SIG-M5 treated with dmso at 0.1 percent for 504 hours (cell line): ENCODE measurements at regions not wholly inside any gene's neighbourhood (a gene's known extent, or its start where the extent isn't known, plus 50 kb on each side); places are given as distances from the start of the nearest gene placed in this dataset.

Experiments
- DNase-seq: peaks from one replicate; lab custom pipeline; 2025; ENCODE audit not compliant: unreplicated experiment; lab: John Stamatoyannopoulos, UW

DNA sequence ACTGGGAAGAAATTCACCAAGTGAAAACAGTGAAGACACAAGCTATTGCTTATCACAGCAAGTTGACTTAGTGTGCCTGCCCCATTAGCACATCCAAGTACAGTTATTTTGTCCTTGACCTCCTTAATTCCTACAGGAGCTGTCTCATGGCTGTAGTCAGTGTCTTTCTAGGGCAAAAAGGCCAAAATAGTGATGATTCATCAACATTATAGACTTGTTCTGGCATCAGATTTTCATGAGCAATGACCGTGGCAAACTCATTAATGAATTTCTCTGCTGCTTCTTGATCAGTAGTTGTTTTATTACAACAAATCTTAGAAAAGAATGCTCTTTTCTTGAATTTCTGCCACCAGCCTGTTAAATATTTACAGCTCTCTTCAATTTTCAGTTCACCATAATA lies 1169.3 kb upstream of the DDX18 start:
- DNase-seq, result no peak

DNA sequence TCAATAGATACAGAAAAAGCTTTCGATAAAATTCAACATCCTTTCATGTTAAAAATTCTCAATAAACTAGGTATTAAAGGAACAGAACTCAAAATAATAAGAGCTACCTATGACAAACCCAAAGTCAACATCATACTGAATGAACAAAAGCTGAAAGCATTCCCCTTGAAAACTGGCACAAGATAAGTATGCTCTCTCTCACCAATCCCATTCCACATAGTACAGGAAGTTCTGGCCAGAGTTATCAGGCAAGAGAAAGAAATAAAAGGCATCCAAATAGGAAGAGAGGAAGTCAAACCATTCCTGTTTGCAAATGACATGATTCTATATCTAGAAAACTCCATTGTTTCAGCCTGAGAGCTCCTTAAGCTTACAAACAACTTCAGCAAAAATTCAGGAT lies 1145.8 kb upstream of the DDX18 start:
- DNase-seq, result no peak

DNA sequence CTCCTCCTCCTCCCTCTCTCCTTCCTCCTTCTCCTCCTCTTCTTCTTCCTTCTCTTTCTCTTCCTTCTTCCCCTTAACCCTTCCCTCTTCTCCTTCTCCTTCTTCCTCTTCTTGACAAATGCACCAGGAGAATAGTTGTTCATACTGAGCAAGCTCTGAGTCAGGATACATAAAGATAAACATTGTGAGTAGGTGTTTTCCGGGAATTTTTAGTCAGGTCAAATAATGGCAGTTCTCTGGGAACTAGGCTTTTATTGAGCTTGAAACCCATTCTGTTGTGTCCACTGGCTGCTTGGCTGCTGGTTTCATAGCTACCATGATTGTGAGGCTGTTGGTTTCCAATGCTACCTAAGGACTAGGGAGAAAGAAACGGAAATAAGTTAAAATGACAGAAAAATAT lies 1144.7 kb upstream of the DDX18 start:
- DNase-seq, result no peak

DNA sequence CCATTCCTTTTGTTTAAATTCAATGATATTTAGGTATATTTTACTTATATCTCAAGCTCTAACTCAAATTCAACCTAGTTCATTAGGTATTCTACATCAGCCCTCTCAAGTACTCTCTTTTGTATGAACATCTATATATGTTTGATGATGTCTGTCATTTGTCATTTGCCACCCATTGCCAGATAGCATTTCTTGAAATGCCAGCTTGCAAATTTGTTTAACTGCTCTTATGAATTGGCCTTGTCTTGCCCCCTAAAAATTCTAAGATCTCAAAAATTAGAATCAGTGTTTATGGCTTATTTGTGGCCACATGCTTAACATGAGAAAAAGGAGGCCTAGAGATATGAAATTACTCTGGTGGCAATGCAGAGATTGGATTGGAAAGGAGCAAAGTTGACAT lies 1140.3 kb upstream of the DDX18 start:
- no peak for DNase-seq

DNA sequence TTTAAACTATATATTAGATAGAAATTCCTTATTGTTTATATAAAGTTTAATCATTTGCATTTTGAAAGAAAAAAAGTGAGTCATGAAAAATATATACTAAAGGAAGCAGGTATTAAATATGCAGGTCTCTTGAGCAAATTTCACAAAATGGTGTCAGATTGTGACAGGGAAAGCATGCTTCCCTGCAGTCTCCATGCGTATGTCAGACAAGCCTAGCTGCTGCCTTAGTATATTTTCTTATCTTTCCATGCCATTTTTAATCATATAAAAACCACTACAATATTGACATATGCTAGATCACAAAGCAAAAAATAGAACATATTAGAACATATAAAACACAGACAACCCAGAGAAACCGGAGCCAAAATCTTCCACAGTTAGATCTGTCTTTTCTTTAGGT lies 1137.7 kb upstream of the DDX18 start:
- no peak for DNase-seq

DNA sequence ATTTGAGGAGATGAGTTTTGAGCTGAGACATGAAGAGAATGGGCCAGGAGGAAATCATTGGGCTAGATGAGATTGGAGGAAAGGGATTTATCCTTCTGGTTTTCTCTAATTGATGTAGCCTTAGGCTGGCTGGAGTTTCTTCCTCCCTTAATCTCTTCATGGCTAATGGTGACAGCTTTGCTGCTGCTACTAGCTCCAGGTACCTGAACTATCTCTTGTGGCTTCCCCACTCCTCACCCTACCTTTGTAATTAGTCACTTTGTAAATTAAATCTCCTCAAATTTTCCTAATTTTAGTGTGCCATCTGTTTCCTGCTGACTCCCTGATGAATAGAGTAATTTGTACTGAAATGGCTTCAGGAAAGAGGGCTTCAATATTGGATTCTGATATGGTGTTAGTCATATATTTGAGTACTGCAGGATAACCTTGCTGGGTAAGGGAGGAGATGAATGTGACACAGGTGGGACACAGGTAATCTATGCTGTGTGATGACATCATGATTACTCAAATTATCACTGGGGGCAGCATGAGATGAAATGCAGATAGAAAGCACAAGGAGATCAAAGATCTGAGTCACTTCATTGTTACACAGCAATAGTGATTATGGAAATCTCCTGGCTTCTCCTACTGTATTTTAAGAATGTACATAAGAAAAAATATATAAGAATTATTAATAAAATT lies 1134.1 kb upstream of the DDX18 start:
- DNase-seq, result no peak

DNA sequence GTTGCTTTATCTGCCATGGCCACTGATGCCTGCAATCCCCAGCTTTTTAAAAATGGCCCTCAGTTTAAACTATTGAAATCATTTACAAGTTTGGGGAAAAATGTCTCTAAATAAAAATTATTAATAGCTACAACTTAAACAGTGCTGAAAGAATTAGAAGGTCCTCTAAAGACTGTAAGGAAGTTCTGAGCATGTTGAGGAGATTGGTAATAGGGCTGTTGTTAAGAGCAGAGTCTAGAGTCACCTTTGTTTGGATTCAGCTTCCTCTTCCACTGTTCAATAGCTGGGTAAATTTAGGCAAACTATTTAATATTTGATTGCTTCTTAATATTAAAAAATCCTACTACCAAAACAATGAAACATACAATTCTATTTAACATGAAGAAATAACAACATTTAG lies 1127.1 kb upstream of the DDX18 start:
- no peak for DNase-seq

DNA sequence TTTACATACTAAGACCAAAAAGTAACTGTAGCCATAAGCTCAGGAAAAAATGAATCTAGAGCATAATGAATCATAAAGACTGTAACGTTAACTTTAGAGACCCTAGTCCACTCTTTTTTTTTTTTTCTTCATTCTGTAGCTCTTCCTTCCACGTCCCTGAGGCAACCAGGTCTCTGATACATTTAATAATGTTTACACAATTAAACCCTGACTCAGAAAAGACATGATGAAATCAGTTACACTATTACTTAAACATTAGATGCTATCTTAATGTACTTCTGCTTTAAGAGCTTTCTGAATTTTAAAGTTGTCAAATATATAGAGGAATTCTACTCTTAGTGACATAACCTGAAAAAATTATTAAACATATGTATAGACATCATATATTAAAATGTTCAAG lies 1121.5 kb upstream of the DDX18 start:
- DNase-seq, result no peak

DNA sequence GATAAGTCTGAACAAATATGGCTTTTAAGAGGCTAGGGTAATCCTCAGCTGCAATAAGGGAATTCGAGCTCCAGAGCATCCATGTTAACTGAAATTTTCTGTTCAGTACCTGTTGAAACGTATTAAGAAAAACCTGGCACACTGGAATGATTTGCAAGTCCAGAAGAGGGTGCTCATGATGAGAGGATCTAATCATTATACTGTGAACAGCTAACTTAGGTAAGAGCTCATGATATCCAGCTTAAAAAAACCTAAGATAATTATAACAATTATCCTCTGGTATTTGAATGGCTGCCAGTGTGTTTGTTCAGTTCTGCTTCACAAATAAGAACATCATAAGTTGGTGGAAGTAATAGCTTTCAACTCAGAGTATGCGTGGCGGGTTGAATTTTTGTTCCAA lies 1118.3 kb upstream of the DDX18 start:
- DNase-seq, result no peak

DNA sequence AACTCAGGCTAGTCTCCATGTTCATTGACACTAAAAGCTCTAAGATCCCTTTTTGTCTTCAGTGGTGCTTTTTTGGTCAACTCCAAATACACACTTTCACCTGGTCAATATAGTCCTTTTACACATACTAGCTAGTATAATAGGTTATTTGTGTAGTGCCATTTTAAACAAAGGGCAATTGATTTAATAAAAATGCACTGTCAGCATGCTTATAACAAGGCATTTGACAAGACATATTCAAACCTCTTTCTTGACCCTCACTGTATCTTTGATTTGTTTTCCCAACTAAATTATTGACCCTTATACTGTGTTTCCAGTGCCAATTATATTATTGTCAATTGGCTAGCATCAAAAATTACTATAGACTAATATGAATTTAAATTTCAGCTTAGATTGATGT lies 1117.6 kb upstream of the DDX18 start:
- no peak for DNase-seq

DNA sequence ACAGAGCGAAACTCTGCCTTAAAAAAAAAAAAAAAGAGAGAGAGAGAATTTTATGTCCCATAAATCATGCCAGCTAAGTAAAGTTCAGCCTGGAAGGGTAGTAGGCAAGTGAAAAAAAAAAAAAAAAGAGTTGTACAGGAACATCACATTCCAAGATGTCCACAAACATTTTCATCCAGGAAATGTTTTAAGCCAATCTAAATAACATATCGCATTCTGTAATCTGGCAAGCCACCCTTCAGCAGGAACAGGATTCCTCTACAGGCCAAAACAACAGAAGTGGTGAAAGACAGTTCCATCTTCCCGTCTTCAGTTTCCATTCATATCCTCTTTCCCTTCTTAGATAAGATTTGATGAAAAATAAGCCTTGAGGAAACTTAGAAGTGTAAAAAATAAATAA lies 1108.1 kb upstream of the DDX18 start:
- DNase-seq, result no peak

DNA sequence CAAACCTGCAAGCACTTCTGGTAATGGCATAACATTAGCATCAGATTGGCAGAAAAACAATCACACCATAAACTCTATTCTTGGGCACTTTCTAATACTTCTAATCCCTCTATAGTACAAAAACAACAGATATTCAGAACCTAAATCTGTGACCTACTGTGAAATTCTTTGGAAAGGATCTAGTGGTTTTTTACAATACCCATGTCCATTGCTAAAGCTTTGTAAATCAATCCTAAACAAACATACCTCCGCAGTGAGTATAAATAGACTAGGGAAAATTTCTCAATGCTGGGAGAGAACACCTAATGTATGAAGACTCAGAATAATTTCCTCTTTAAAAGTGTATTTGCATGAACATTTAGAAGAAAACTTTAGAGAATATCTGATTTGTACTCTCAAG lies 1098.5 kb upstream of the DDX18 start:
- DNase-seq, result no peak

DNA sequence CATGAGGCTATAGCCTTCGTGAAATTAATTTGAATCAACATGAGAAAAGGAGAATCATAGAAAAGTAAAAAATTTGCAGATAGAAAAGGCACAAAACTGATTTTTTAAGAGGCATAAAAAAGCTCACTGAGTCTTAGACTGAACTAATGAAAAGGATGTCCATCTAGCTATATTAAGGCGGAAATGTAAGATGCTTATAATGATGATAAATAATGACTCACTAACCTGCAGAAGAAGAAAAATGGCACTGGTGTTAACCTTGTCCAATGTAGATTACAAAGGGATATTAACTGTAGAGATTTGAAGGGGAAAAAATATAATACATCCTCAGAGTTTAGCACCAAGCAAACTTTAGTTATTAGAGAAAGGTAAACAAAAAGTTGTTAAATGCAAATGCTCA lies 1098.0 kb upstream of the DDX18 start:
- DNase-seq, result no peak

DNA sequence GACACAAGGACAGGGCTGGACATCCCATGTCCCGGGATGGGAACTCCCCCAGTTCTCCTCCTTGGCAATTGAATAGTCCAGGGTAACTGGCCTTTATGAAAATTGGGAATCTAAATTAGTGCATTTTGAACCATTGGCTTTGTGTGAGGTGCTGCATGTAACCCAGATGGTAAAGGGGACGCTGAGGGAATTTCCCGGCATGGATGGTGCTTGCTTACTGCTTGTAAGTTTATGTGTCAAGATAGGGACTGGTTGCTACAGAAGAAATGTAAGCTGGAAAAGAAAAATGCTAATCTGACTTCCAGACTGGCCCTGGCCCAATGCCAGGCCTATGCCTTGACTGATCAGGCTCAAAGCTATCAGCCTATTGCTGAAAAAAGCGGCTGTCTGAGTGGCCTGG lies 1096.7 kb upstream of the DDX18 start:
- DNase-seq, result no peak

DNA sequence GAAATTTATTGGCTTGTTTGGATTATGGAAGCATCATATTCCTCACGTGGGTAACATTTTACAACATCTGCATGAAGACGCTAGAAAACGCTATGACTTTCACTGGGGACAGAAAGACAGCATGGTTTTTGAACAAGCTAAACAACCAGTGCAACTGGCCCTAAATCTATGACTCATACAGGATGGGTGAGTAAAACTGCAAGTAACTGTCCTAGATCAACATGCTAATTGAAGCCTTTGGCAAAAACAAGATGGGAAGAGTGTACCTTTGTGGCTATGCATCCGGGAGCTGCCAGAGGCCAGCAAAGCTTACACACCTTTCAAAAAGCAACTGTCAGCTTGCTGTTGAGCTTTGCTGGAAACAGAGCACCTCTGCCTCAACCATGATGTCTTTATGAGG lies 1096.0 kb upstream of the DDX18 start:
- no peak for DNase-seq

DNA sequence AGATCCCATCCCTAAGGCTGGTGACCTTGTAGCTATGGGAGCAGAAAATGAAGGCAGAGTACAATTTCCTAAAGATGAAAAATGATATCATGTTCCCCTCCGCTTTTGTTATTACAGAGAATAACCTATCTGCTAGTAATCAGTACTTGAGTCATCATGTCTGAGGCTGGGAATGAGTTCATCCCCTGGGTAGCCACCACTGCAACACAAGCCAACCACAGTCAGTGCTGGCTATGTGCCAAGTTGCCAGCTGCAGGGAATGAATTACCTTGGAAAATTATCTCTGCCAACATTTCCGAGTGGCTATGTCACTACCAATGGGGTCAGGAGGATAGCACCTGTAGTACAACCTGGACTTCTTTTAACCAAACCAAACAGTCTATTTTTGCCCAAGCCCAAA lies 1094.7 kb upstream of the DDX18 start:
- DNase-seq, result no peak

DNA sequence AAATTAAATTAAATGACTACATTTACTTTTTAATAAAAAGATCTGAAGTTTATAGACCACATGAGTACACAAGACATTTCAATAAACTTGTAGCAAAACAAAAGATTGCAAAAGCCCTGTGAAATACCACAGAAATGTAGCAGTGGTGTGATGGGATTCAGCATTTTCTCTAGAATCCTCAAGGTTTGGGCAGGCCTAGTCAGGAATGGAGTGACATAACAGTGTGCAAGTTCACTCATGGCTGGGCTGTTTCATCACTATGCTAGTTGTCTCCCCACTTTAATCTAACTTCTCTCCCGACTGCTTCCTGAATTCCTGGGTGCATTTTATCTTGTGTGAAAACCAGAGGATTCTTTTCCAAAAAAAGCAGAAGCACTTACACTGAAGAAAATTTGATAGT lies 1089.9 kb upstream of the DDX18 start:
- DNase-seq, result no peak

DNA sequence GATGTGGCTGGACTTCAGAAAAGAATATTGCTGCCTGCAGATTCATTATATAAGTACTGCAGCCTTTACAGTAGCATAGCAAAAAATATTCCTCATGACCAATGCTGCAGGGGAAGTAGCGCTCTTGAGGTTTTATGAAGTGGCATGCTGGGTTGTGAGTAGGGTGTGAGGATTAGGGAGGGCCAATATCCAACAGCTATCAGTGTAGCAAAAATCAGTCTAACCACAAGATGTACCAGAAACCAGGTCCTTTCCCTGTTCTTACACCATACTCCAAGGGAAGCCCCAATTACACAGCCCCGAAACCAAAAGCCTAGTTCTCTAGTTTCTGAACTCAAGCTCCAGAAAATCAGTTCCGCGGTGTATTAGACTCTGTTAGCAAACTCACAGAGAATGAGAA lies 1082.2 kb upstream of the DDX18 start:
- no peak for DNase-seq

DNA sequence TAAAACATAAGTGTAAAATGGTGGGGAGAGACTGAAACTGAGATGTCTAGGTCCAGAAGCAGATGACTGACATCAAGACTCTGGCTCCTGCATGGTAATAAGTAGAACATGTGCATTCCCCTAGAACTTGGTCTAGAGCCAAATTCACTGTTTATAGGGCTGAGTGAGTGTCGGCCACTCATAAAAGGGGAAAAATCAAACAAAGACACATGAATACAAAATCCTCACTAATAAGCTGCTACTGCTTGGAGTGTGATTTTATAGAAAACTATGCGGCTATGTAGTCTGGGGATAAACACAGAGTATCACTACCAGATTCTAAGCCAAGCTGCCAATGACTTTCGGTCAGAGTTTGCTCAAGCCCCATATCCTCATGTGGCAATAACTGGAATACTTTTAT lies 1080.8 kb upstream of the DDX18 start:
- no peak for DNase-seq

DNA sequence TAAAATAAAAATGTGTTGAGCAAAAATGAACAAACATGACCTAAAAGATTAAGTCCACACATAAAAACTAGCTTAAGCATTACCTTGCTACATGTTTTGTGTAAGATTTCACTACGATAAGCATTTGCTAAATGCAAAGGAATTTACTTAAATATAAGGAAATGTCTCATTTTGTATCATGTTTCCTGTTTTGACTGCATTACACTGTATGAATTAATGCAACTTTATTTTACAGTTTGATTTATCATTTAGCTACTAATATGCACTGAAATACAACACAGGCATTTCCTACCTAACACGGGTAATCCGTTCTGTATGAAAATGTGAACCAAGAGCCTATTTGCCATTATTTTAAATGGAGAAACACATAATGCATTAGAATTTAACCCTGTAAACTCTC lies 1076.5 kb upstream of the DDX18 start:
- DNase-seq, result no peak

DNA sequence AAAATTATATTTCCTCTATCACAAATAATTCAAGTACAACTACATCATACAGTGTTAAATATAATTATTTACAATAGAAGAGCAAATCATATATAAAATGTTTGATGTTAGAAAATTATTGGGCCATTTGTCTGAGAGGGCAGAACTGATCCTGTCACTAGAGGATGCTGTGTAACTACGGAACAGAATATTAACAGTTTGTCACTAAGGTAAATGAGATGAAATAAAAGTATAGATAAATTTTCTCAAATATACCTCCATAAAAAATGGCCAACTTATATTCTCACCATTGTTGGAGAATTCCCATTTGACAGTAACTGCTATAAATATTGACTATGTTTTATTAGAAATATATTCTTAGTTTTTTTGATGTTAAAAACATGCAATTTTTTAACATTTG lies 1067.4 kb upstream of the DDX18 start:
- DNase-seq, result no peak

DNA sequence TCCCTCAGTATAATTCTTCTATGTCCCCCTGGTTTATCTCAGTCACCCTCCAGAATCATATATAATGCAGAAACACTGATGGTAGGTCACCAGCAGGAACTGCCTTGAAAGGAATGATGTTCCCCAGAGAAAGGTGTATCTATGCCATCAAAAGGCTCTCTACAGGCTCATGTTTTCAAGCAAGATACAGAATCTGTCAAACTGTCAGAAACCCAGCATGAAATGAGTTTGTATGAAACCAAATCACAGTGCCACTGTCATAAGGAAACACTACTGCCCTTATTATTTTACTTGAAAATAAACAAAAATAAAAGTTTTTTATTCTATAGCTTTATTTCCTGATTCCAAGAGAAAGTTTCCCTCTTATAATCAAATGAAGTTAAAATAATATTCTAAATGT lies 1064.5 kb upstream of the DDX18 start:
- no peak for DNase-seq

DNA sequence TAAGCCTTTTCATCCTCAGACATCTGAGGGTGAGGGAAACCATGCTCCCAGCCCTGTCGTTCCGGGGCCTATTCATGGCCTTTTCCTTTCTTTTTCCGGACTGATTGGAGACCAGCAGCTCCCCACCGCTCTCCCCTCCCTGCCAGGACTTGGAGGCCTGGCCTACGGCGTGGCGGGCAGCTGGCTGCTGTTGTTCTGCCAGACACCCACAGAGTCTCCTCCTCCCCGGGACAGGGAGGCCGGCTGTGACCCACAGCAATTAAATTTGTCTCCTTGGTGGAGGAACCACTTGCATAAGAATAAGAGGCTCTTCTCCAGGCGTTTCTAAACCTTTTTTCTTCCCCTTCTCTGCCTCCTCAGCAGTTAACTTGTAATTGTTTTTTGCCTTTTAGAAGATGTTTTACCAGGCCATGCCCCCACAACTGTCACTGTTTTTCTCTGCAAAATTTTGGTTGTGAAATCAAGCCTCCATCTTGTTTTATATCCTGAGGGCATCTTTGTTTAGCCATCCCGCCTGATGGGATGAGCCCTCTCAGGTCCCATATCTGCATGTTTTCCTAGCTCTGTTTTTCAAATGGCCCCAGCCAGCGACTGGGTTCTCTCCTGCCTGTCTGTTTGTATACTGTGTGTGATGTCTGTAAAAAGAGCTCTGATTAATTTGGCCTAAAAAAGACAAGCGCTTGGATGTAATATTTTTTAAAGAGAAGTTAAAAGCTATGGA lies 1060.0 kb upstream of the DDX18 start:
- no peak for DNase-seq
